GM19240 (cell line): ENCODE measurements at regions not wholly inside any gene's neighbourhood (a gene's known extent, or its start where the extent isn't known, plus 50 kb on each side); places are given as distances from the start of the nearest gene placed in this dataset.

Source experiments
- DNase-seq: peaks from one replicate; pipeline ENCODE4 v3.0.0; 2011; ENCODE audit warnings: low spot score; ENCODE audit not compliant: insufficient read length

DNA sequence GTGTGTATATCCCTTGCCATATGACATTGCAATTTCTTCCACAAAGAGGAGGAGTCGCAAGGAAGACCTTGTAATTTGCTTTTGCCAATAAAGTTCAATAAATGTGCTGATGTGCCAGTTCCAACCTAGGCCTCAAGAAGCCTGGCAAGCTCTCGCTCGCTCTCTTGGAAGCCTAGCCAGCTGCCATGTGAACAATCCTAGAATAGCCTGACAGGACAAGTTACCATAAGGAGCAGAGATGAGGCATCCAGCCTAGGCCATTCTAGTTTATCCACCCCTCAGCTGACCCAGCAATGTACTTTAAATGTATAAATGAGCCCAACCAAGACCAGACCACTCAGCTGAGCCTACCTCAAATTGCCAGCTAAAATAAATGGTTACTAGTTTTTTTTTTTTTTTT is 145.7 kb upstream of the QRFPR start:
- no peak for DNase-seq

GRCh38 chr4:121519236-121519838 is 138.5 kb upstream of the QRFPR start:
- DNase-seq = no peak

DNA sequence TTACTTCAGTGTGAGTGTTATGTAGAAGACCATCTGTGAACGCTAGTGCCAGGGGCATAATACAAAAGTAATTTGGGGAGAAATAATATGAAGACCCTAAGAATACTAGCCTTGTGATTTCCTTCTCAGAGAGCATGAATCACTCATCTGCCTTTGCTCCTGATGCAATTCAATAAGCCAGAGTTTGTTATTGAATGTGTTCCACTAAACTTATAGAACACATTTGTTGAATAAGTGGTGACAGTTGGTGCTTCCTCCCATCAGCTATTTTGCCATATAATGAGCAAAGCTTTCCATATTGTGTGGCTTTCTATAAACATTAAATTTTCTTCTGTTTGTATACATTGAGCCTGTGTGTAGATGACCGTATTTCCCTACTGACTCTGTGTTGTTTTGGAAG is 136.4 kb upstream of the QRFPR start:
- DNase-seq = no peak

- no peak for DNase-seq
Measured at GRCh38 chr4:121514443-121514842, 133.6 kb upstream of the QRFPR start.

- no peak for DNase-seq
Measured at GRCh38 chr4:121510341-121510874, 129.6 kb upstream of the QRFPR start.

DNA sequence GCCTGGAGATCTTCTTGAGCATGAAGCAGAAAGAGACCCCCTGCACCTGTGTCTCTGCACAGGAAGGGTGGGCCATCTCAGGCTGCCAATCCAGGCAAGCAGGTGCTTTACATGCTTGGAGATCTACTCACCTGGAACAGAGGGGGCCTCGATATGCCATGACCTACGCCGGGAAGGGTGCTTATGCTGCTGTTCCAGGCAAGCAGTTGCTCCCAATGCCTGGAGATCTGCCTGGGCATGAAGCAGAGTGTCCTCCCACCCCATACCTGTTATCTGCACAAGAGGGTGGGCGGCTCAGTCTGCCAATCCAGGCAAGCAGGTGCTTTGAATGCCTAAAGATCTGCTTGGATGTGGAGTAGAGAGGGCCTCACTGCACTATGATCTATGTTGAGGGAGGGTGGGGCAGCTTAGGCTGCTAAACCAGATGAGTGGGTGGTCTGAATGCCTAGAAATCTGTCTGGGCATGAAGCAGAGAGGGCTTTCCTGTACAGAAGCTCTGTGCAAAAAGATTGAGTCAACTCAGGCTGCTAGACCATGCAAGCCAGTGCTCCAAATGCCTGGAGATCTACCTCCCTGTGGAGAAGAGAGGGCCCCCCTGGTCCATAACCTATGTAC is 104.5 kb upstream of the QRFPR start:
- no peak for DNase-seq

DNA sequence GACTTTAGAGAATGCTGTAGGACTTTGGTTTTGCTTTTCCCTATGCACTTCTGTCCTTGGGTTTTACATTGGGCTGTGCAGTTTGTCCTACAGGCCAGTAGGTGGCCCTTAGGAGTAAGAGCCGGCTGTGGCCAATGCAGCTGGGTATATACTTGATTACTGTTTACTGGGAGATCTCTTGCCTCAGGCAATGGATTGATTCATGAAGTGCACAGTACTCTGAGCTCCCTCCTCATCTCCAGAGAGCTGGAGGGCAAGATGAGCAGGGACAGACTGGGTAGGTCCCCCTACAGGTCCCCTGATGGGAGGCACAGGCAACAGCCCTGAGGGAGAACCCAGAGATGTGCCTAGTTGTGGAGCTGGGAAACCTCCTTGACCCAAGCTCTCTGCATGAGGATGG is 103.8 kb upstream of the QRFPR start:
- peak; percentile 4 for DNase-seq

DNA sequence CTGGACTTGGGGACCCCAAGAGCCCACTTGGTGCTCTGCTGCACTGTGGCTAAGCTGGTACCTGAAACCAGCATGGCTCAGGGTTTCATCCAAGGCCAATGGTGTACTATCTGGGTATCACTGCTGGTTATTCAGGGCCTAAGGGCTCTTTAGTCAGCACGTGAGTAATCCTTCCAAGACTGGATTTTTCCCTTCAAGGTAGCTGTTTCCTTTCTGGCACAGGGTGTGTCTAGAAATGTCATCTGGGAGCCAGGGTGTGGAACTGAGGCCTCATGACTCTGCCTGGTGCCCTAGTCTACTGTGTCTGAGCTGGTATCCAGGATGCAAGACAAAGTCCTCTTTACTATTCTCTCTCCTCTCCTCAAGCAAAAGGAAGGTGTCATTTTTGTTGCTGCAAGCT is 99.0 kb upstream of the QRFPR start:
- DNase-seq = no peak

DNA sequence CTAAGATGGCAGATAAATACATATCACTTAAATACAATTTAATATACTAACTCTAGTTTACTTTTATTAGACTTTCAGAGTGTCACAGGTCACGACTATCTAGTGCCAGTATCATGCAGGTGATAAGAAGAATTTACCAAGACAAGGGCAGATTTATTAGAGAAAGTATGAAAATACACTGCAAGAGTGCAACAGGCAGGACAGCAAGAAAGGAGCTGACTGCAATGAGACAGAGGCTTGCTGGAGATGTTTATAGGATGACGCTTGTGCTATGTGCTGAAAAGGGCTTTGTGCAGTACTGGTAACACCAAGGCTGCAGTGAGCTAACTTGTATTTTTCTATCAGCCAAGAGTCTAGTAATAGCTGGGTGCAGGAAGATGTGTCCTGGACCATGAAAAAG is 96.7 kb upstream of the QRFPR start:
- no peak for DNase-seq

DNA sequence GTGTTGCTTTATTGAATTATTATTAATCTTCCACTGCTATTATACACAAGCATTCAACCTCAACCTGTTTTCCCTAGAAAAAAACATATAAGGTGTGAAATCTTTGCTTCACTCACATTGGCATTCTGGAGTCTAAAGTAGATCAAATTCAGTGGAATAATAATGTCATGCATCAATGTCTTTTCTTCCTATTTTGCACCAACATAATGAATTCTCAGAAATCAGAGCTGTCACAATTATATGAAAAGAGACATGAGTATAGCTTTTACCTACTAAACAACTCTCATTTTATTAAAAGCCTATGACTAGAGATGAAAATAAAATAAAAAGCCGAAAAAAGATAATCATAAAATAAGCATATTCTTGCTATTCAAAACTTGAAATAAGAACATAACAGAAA is 96.3 kb upstream of the QRFPR start:
- no peak for DNase-seq

DNA sequence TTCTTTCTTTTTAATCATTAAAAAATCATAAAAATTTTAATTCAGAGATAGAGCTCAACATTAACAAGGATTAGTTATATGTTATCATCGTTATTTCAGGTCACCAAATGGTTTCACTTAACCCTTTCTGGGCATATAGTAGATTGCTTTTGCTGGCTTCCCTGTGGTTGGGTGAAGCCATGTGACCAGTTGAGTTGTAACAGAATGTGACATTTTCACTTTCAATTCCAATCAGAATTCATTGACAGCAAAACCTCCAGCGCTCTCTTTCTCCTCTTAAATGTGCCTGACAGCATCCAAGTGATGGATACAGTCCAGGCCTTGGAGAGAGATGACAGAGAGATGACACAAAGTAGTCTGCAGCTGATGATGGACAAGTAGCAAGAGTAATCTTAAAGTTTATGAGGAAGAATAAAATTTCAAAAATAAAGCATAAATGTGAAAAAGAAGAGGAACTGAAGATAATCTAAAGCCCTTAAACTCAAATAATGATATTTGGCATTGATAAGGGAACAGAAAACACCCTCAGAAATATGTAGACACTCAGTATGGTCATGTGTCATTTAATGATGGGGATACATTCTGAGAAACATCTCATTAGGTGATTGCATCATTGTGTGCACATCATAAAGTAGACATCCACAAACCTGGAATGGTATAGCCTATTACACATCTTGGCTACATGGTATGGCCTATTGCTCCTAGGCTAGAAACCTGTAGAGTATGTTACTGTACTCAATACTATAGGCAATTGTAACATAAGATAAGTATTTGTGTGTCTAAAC is 92.3 kb upstream of the QRFPR start:
- no peak for DNase-seq

DNA sequence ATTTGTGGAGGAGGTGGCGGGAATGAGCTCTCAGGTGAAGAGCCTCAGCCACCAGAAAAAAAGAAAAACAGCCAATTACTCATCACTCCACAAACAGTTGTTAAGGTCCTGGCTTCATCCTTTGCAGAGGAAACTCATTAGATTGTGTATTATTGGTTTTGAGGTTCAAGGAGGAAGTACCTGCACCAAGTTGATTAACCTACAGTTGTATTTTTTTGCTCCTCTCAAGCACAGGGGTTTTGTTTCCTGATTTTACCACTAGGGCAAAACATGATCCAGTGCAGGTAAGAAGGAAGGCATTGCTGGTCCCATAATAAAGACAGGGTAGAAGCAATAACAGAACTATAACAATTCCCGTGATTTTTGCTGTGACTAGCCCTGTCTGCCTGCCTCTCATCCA is 84.0 kb upstream of the QRFPR start:
- no peak for DNase-seq

DNA sequence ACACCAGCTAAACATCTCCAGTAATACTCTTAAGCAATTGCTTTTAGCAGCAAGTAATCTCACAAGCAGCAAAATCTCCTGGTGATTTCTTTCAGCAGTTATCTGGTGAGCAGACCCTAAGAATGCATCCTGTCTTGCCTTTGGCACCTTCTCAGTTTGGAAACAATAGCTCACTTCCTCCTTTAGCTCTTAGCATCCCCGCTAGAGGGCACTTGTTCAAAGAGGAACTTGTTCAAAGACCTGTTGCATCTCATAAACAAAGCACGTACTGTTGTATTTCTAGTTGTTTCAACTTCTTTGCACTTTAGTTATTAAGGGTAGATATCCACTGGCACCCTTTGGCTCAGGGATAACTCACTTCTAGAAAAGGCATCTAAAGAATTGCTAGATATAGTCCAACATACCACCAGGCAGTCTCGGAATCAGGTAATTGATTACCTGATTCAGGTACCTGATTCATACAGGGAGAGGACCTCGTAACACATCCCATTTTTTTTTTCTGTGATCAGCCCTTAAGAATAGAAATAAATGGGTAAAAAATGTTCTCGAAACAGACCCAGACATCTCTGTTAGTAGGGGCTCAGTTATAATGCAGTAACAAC is 81.9 kb upstream of the QRFPR start:
- DNase-seq = peak; percentile 13

- DNase-seq = no peak
Measured at GRCh38 chr4:121459026-121459425, 78.2 kb upstream of the QRFPR start.

- no peak for DNase-seq
Measured at GRCh38 chr4:121457278-121457875, 76.6 kb upstream of the QRFPR start.

- DNase-seq = no peak
Measured at GRCh38 chr4:121455285-121455684, 74.5 kb upstream of the QRFPR start.

GRCh38 chr4:121454251-121454979 is 73.6 kb upstream of the QRFPR start:
- DNase-seq = no peak

DNA sequence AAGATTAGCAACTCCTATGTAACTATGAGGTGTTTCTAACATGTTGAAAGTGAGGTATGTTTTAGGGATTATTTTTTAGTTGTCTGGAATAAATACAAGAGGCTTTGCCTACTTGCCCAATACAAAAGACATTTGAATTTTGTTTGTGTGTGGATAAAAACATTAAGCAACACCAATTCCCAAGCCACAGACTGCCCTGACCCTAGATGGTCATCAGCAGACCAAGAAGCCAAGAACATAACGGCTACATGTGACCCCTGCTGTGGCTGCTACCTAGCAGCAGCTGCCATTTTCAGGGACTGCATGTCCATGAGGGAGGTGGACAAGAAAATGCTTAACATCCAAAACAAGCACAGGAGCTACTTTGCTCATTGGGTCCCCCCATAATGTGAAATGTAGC is 70.5 kb upstream of the QRFPR start:
- no peak for DNase-seq

- no peak for DNase-seq
Measured at GRCh38 chr4:121449416-121449815, 68.6 kb upstream of the QRFPR start.

GRCh38 chr4:121448231-121448630 is 67.4 kb upstream of the QRFPR start:
- DNase-seq = no peak

- DNase-seq = no peak
Measured at GRCh38 chr4:121439669-121440068, 58.9 kb upstream of the QRFPR start.
